ENCODE measurements at regions not wholly inside any gene's neighbourhood (a gene's known extent, or its start where the extent isn't known, plus 50 kb on each side); places are given as distances from the start of the nearest gene placed in this dataset.

GRCh38 chr5:104095527-104095926, 532.9 kb upstream of the NUDT12 start:
- TF ChIP-seq, protein P1, sequence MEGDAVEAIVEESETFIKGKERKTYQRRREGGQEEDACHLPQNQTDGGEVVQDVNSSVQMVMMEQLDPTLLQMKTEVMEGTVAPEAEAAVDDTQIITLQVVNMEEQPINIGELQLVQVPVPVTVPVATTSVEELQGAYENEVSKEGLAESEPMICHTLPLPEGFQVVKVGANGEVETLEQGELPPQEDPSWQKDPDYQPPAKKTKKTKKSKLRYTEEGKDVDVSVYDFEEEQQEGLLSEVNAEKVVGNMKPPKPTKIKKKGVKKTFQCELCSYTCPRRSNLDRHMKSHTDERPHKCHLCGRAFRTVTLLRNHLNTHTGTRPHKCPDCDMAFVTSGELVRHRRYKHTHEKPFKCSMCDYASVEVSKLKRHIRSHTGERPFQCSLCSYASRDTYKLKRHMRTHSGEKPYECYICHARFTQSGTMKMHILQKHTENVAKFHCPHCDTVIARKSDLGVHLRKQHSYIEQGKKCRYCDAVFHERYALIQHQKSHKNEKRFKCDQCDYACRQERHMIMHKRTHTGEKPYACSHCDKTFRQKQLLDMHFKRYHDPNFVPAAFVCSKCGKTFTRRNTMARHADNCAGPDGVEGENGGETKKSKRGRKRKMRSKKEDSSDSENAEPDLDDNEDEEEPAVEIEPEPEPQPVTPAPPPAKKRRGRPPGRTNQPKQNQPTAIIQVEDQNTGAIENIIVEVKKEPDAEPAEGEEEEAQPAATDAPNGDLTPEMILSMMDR (IDR thresholded peaks at IDR 0.05 in 4 of 5, conservative IDR thresholded peaks at IDR 0.05 in 1 of 5), result no peak
- no peak for TF ChIP-seq POLR2A (IDR thresholded peaks at IDR 0.05)
